ENCODE measurements at regions not wholly inside any gene's neighbourhood (a gene's known extent, or its start where the extent isn't known, plus 50 kb on each side); places are given as distances from the start of the nearest gene placed in this dataset.

DNA sequence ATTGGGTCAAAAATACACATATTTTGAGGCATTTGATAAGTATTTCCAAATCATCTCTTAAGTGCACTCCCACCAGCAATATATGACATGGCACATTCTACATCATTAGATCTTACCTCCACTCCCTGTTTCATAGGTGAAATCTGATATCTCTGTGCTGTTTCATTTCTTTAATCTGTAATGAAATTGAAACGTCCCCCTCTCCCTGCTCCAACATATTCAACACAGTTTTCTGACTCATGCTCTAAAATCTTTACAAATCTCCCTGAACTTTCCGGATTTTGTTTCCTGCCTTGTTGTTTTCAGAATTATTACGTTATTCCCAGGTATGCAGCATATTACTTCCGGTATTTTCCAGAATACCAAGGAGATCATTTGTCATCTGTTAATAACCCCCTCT is 66.1 kb upstream of the AKT3 start:
- no peak for DNase-seq

DNA sequence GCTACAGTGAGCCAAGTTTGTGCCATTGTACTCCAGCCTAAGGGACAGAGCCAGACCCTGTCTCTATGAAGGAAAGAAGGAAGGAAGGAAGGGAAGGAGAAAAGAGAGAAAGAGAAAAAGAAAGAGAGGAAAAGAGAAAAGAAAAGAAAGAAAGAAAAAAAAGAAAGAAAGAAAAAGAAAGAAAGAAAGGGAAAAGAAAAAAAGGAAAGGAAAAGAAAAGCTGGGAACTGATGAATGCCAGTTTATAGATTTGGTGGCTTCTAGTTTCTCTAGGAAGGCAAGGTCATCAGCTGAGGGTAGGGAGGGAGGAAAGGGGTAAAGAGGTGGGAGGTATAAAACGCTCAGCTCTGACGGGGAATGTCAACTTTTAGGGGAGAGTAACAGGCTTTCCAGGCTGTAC is 62.3 kb upstream of the AKT3 start:
- DNase-seq, result no peak

DNA sequence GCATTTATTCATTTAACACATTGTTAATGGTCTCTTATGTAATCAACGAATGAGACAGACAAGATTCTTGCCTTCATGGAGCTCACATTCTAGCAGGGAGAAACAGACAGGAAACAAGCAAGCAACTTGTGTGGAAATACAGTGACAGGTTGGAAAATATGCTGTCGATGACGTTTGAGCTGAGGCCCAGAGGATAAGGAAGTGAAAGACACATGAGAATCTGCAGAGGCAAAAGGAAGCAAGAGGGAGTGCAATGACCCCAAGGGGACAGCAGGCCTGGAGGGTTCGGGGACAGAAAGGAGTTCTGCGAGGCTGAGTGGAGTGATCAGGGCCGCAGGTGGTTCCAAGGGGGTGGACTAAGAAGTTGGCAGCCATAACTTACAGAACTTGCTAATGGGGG is 60.6 kb upstream of the AKT3 start:
- no peak for DNase-seq

DNA sequence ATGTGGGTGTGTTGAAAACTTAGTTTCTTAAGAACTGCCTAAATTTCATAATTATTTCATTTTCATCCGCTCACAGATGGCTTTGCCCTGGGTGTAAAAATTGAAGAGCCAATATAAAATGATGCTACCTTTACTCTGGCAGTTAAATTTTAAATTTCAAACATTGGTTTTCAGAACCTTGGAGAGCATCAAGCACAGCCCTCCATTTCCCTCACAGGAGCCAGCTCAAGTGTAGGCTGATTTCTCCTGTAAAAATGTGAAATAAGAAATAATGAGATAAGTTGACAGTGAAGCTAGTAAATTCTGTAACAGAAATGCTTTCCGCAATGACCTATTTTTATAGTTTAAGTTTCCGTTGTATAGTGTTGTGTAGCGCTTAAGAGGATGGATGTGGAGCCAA is 53.9 kb upstream of the AKT3 start:
- no peak for DNase-seq

DNA sequence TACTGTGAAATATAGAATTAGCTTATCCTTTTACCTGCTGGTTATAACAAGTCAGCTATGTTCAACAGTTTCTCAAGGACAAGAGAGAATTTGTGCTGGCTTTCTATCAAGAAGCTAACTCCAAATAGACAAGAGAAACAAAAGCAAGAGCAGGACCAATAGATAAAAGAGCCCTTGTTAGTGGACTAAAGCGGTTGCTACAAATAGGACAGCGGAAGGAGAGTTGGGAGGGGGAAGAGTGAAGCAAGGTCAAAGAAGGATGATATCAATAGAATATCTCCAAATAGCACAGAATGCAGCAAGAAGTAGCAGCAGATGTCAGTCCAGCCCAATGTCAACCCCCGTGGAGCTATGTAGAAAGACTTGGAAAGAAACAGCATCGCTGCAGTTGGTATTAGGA is 53.0 kb upstream of the AKT3 start:
- no peak for DNase-seq

DNA sequence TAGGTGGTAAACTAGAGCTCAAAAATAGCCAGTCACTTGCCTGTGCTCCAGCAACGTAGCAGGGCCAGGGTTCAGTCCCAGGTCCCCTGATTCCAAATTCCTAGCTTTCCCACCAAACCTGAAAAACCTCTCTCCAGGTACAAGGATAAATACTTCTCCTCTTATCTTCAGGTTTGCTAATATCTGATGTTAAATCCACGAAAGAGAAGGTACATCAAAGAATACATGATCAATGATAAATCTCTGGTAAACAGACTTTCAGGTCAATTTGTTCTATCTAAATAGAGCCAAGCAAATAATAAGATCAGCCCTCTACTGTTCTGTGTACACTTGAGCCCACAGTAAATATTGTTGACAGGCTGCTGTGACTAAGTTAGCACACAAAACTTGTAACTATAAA is 52.1 kb upstream of the AKT3 start:
- DNase-seq, result no peak
